Renal pelvis (tissue), 1 donor: ENCODE measurements at regions not wholly inside any gene's neighbourhood (a gene's known extent, or its start where the extent isn't known, plus 50 kb on each side); places are given as distances from the start of the nearest gene placed in this dataset.

ENCODE experiments used
- DNase-seq: peaks from one replicate; pipeline ENCODE4 v3.0.0-alpha.2; 2013

GRCh38 chr5:38029397-38030065 is 189.7 kb upstream of the GDNF start:
- no peak for DNase-seq

GRCh38 chr5:38023799-38024198 is 184.0 kb upstream of the GDNF start:
- no peak for DNase-seq

- no peak for DNase-seq
Measured at GRCh38 chr5:38023371-38023770, 183.5 kb upstream of the GDNF start.

- DNase-seq, result peak; percentile 68
Measured at GRCh38 chr5:38022631-38023030, 182.8 kb upstream of the GDNF start.

GRCh38 chr5:38018016-38018415 is 178.2 kb upstream of the GDNF start:
- DNase-seq, result no peak

- DNase-seq, result no peak
Measured at GRCh38 chr5:38013107-38013506, 173.3 kb upstream of the GDNF start.

GRCh38 chr5:38011668-38012188 is 171.9 kb upstream of the GDNF start:
- no peak for DNase-seq

GRCh38 chr5:38009749-38010358 is 170.0 kb upstream of the GDNF start:
- peak; percentile 57 for DNase-seq

- DNase-seq, result no peak
Measured at GRCh38 chr5:38008198-38008597, 168.4 kb upstream of the GDNF start.

- no peak for DNase-seq
Measured at GRCh38 chr5:37999593-37999992, 159.8 kb upstream of the GDNF start.

GRCh38 chr5:37996918-37997317 is 157.1 kb upstream of the GDNF start:
- DNase-seq, result no peak

GRCh38 chr5:37994729-37995128 is 154.9 kb upstream of the GDNF start:
- no peak for DNase-seq

- peak; percentile 42 for DNase-seq
Measured at GRCh38 chr5:37991301-37992299, 151.8 kb upstream of the GDNF start.

- DNase-seq, result no peak
Measured at GRCh38 chr5:37989884-37990283, 150.0 kb upstream of the GDNF start.

GRCh38 chr5:37988454-37989046 is 148.7 kb upstream of the GDNF start:
- DNase-seq, result no peak

- DNase-seq, result no peak
Measured at GRCh38 chr5:37984300-37984699, 144.5 kb upstream of the GDNF start.

- no peak for DNase-seq
Measured at GRCh38 chr5:37983463-37983862, 143.6 kb upstream of the GDNF start.

- DNase-seq, result no peak
Measured at GRCh38 chr5:37979559-37979958, 139.7 kb upstream of the GDNF start.

- no peak for DNase-seq
Measured at GRCh38 chr5:37975531-37975930, 135.7 kb upstream of the GDNF start.

GRCh38 chr5:37971483-37972024 is 131.7 kb upstream of the GDNF start:
- DNase-seq, result no peak

- peak; percentile 29 for DNase-seq
Measured at GRCh38 chr5:37966871-37967270, 127.0 kb upstream of the GDNF start.

GRCh38 chr5:37966291-37966690 is 126.5 kb upstream of the GDNF start:
- no peak for DNase-seq
